ENCODE measurements at regions not wholly inside any gene's neighbourhood (a gene's known extent, or its start where the extent isn't known, plus 50 kb on each side); places are given as distances from the start of the nearest gene placed in this dataset.

DNA sequence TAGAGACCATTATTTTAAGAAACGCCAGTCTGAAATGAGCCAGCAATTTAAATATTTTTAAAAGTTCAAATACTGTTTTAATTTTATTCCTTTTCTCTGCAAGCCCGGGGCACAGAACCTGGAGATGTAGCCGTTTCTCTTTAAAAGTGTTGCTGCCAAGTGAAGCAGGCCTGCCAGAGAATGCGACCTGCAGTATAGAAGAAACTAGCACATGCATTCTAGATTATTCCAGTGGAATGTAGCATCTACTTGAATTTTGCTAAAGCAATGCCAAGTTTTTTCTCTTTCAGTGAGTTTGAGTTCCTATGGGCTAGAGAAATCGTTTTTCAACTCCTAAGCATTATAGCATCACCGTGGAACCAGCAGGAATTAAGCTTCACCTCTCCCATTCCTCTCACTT is 101.3 kb downstream of the QRSL1 start:
- TF ChIP-seq, protein P1, sequence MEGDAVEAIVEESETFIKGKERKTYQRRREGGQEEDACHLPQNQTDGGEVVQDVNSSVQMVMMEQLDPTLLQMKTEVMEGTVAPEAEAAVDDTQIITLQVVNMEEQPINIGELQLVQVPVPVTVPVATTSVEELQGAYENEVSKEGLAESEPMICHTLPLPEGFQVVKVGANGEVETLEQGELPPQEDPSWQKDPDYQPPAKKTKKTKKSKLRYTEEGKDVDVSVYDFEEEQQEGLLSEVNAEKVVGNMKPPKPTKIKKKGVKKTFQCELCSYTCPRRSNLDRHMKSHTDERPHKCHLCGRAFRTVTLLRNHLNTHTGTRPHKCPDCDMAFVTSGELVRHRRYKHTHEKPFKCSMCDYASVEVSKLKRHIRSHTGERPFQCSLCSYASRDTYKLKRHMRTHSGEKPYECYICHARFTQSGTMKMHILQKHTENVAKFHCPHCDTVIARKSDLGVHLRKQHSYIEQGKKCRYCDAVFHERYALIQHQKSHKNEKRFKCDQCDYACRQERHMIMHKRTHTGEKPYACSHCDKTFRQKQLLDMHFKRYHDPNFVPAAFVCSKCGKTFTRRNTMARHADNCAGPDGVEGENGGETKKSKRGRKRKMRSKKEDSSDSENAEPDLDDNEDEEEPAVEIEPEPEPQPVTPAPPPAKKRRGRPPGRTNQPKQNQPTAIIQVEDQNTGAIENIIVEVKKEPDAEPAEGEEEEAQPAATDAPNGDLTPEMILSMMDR (IDR thresholded peaks at IDR 0.05) = no peak
- TF ChIP-seq POLR2A (IDR thresholded peaks at IDR 0.05) = no peak

Data from stomach (tissue), 4 donors.